22Rv1 (cell line): ENCODE measurements at regions not wholly inside any gene's neighbourhood (a gene's known extent, or its start where the extent isn't known, plus 50 kb on each side); places are given as distances from the start of the nearest gene placed in this dataset.

Source experiments
- ZFX ChIP-seq: fragments of 450-650 bp; IDR thresholded peaks from 2 replicates; pipeline ENCODE4 v1.6.1; 2017; ENCODE audit warnings: antibody characterized with exemption, borderline replicate concordance
- TF ChIP-seq, protein P1 (sequence below): fragments of 450-650 bp; IDR thresholded peaks from 2 replicates; pipeline ENCODE4 v1.5.1; 2017; ENCODE audit warnings: mild to moderate bottlenecking

DNA sequence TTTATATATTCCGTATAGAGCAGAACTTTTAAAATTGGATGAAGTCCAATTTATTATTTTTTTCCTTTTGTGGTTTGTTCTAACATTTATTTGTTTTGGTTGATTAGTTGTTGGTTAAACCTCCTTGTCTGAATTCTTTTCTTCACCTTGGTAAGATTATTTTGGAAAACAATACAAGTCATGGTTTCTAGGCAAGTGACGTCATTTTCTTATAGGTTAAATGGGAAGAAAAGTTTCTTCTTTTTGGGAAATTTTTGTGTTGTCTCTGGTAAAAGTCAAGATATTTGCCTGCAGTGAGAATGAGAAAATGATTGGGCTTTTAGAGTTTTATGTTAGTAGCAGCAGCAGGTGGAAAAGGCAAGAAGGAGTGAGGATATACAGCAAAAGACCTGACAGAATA is 197.9 kb downstream of the OTOR start:
- no peak for TF ChIP-seq ZFX
- TF ChIP-seq, protein P1, sequence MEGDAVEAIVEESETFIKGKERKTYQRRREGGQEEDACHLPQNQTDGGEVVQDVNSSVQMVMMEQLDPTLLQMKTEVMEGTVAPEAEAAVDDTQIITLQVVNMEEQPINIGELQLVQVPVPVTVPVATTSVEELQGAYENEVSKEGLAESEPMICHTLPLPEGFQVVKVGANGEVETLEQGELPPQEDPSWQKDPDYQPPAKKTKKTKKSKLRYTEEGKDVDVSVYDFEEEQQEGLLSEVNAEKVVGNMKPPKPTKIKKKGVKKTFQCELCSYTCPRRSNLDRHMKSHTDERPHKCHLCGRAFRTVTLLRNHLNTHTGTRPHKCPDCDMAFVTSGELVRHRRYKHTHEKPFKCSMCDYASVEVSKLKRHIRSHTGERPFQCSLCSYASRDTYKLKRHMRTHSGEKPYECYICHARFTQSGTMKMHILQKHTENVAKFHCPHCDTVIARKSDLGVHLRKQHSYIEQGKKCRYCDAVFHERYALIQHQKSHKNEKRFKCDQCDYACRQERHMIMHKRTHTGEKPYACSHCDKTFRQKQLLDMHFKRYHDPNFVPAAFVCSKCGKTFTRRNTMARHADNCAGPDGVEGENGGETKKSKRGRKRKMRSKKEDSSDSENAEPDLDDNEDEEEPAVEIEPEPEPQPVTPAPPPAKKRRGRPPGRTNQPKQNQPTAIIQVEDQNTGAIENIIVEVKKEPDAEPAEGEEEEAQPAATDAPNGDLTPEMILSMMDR, result no peak
